Mucosa of rectum (tissue), 2 donors: ENCODE measurements at regions not wholly inside any gene's neighbourhood (a gene's known extent, or its start where the extent isn't known, plus 50 kb on each side); places are given as distances from the start of the nearest gene placed in this dataset.

Experiments
- H3K27ac ChIP-seq, 2 donors: one replicate each; pipeline ENCODE4 v1.7.0; 2013; ENCODE audit warnings: inconsistent platforms in 2 of 2, low read depth in 2 of 2, low read length in 2 of 2
- H3K27me3 ChIP-seq, 2 donors: one replicate each; pipeline ENCODE4 v1.7.0; 2013; ENCODE audit warnings: low read length in 2 of 2; ENCODE audit not compliant: control insufficient read depth in 2 of 2, insufficient read depth in 2 of 2
- H3K36me3 ChIP-seq, 2 donors: one replicate each; pipeline ENCODE4 v1.7.0; 2013; ENCODE audit warnings: low read length in 2 of 2; ENCODE audit not compliant: control insufficient read depth in 2 of 2, insufficient read depth in 2 of 2
- H3K4me1 ChIP-seq, 2 donors: one replicate each; pipeline ENCODE4 v1.7.0; 2013; ENCODE audit warnings: low read length in 2 of 2, mild to moderate bottlenecking in 1 of 2; ENCODE audit not compliant: control insufficient read depth in 2 of 2, insufficient read depth in 2 of 2
- H3K4me3 ChIP-seq, 2 donors: one replicate each; pipeline ENCODE4 v1.7.0; 2013; ENCODE audit warnings: low read length in 2 of 2
- H3K9ac ChIP-seq, 2 donors: one replicate each; pipeline ENCODE4 v1.7.0; 2013; ENCODE audit warnings: low read length in 2 of 2, low read depth in 1 of 2, mild to moderate bottlenecking in 1 of 2
- H3K9me3 ChIP-seq, 2 donors: one replicate each; pipeline ENCODE4 v1.7.0; 2013; ENCODE audit warnings: low read length in 2 of 2; ENCODE audit not compliant: control insufficient read depth in 2 of 2
- donor health status: healthy.
- donor health status: Normal muscosa, but diverticular disease.

DNA sequence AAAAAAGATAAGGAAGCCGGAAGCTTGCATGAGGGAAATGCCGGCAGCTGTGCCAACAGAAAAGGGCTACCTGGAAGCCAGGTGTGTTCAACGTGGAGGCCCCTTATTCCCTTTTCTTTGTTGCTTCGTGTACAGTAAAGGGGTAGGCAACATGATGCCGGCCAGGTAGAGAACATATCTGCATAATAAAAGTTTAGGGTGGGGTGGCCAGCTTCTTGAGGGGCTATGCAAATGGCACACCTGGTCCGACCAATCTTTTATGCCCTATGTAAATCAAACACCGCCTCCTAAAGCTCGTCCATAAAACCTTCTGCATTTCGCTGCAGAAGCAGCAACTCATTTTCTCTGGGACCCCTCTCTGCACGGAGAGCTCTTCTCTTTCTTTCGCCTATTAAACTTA, 911.6 kb downstream of the KCNJ2 start:
- Histone ChIP-seq H3K27ac (no peak overlapping the region), H3K9me3 (no peaks in the 10 kb centered on the region), H3K27me3 (no peaks in the 10 kb centered on the region), H3K4me3 (no peak overlapping the region), H3K9ac (no peak overlapping the region), H3K36me3 (no peaks in the 10 kb centered on the region), H3K4me1 (no peaks in the 10 kb centered on the region)

DNA sequence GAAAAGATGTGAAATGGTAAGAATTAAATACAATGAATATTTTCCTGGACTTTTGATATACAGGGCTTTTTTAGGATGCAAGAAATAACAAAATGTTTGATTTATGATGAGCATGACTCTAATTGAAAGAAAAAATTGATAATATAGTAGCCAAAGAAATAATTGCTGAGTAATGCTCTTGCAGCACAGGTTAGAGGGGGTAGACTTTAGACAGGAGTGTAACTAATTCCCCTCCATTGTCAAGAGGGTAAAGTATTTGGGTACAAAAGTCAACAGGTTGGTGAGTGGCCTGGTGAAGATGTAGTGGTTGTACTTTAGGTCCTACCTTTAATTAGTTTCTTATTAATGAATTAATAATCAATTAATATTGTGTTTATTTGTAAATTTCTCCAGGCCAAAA, 912.3 kb downstream of the KCNJ2 start:
- Histone ChIP-seq H3K27ac (no peak overlapping the region), H3K27me3 (no peaks in the 10 kb centered on the region), H3K9me3 (no peaks in the 10 kb centered on the region), H3K9ac (no peak overlapping the region), H3K36me3 (no peaks in the 10 kb centered on the region), H3K4me3 (no peak overlapping the region), H3K4me1 (no peaks in the 10 kb centered on the region)

DNA sequence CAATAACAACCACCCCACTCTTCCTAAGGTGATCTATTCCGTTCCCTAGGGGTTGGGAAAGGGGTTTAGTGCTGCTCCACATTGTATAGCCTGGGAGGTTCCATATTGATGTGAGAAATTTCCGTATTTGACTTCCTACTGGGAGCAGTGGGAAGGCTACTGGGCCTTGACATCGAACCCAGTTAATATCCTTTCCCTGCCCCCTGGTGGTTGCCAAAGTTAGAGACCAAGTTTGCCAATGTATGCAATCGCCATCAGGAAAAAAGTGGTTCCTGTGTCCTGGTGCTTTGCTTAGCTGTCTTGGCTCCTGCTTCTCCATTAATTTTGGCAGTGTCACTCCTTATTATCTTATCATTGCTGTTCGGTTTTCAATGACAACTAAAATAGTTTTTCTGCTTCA, 914.9 kb downstream of the KCNJ2 start:
- Histone ChIP-seq H3K4me3 (no peak overlapping the region), H3K9me3 (no peaks in the 10 kb centered on the region), H3K27me3 (no peaks in the 10 kb centered on the region)

DNA sequence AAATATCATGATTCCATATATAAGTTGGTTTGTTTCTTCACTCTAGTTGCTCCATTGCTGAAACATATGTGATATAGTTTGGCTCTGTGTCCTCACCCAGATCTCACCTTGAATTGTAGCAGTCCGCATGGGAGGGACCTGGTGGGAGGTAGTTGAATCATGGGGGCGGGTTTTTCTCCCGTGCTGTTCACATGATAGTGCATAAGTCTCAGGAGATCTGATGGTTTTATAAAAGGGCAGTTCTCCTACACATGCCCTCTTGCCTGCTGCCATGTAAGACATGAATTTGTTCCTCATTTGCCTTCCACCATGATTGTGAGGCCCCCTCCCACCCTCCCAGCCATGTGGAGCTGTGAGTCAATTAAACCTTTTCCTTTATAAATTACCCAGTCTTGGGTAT, 915.5 kb downstream of the KCNJ2 start:
- Histone ChIP-seq H3K27ac (no peak overlapping the region), H3K36me3 (no peaks in the 10 kb centered on the region), H3K9ac (no peak overlapping the region), H3K4me1 (no peaks in the 10 kb centered on the region), H3K27me3 (no peaks in the 10 kb centered on the region), H3K9me3 (no peaks in the 10 kb centered on the region), H3K4me3 (no peak overlapping the region)

More for the DNA sequence above, 914.9 kb downstream of the KCNJ2 start:
- Histone ChIP-seq H3K27ac (no peak overlapping the region), H3K9ac (no peak overlapping the region), H3K4me1 (no peaks in the 10 kb centered on the region), H3K36me3 (no peaks in the 10 kb centered on the region)

DNA sequence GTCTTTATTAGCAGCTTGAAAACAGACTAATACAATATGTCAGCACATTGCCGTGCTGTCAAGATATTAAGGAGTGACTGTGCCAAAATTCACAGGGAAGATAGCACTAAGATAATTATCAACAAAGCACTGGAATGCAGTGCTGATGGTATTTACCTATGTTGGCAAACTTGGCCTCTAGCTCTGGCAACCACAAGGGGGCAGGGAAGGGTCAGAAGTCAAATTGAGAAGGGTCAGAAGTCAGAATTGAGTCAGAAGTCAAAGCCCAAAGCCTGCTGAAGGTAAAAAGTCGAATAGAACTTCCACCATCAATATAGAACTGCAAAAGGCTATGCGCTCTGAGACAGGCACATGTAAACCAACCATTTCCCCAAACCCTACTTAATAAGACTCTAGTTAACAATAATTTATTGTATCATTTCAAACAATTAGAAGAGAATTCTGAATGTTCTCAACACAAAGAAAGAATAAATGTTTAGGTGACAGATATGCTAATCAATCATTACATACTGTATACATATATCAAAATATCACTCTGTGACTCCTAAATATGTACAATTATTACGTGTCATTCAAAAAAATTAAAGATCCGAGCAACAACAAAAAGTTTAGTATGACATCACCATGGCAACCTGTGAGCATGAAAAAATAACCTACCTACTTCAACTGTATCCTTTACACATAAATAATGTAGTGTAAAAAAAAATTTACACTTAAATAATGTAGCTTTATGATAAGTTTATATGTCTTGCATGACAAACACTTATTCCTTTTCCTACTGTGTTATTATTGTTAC, 916.1 kb downstream of the KCNJ2 start:
- no peaks in the 10 kb centered on the region for H3K9me3 ChIP-seq
- no peak overlapping the region for H3K27ac ChIP-seq
- no peaks in the 10 kb centered on the region for H3K36me3 ChIP-seq

DNA sequence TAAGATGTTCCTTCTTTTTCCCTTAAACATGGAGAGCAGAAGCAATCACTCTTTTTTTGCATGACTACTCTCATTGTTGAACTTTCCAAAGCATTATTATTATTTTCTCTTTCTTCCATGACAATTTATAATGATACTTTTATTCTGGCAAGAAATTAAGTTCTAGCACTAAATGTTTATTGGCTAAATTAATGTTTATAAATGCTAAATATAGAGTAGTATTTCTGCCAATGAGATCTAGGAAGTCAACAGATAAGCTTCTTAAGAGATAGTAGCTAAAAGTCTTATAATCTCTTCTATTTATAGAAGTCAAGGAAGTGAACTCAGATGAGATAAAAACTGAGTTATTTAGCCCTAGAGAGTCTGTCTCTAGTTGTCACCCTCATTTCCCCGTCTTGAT, 920.1 kb downstream of the KCNJ2 start:
- Histone ChIP-seq H3K27ac (no peak overlapping the region), H3K27me3 (no peaks in the 10 kb centered on the region), H3K4me1 (no peaks in the 10 kb centered on the region), H3K36me3 (no peaks in the 10 kb centered on the region), H3K9me3 (no peaks in the 10 kb centered on the region), H3K9ac (no peak overlapping the region), H3K4me3 (no peak overlapping the region)

More for the DNA sequence above, 916.1 kb downstream of the KCNJ2 start:
- H3K27me3 ChIP-seq, result no peaks in the 10 kb centered on the region
- no peaks in the 10 kb centered on the region for H3K4me1 ChIP-seq
- no peak overlapping the region for H3K4me3 ChIP-seq
- H3K9ac ChIP-seq, result no peak overlapping the region

DNA sequence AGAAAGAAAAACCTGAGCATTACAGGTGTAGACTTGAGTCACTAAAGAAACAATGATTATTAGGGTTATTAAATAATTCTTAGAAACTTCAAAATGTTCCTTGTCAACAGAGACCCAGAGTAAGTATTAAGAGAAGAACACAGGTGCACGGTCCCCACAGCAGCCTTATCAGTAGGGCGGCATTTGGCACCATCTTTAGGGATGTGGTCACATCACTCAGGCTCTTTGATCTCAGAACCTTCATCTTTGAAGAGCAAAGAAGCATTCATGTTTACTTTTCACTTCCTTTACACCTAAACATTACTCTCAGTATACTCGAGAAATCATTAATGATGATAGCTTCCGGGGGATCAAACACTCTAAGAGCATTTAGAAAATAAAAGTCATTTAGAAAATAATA, 928.7 kb downstream of the KCNJ2 start:
- Histone ChIP-seq H3K4me3 (no peak overlapping the region), H3K27me3 (no peaks in the 10 kb centered on the region), H3K27ac (no peak overlapping the region), H3K9ac (no peak overlapping the region), H3K9me3 (no peaks in the 10 kb centered on the region), H3K4me1 (no peaks in the 10 kb centered on the region), H3K36me3 (no peaks in the 10 kb centered on the region)

DNA sequence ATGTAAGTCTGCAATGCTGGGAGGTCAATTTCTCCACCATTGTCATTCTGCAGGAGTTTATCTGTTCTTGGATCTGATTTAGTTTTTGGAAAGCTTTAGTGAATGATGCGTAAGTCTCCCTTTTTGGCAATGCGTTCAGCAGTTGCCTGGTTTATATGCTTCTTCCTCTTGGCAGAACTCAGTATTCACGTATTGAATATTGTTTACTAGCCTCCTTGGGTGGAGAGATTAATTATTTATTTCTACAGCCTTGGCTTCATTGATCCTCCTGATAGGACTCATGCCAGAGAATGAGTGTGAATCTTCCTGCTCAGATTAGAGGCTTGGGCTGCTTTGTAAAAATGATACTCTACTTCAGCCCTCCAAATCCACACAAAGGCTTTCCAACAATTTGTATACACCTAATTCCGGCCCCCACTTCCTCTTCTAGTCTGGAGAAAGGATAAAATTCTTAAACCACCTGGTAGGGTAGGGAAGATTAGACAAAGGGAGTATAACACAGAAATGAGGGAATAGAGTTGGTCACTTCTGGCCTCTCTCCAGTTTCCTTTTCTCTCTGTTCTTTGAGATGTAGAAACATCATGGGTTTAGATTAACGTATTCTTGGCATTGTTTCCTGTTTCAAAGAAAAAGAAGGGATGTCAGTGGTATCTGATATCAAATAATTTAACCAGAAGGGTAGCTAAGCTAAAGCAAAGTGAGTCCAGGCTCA, 929.8 kb downstream of the KCNJ2 start:
- H3K9ac ChIP-seq, result no peak overlapping the region

DNA sequence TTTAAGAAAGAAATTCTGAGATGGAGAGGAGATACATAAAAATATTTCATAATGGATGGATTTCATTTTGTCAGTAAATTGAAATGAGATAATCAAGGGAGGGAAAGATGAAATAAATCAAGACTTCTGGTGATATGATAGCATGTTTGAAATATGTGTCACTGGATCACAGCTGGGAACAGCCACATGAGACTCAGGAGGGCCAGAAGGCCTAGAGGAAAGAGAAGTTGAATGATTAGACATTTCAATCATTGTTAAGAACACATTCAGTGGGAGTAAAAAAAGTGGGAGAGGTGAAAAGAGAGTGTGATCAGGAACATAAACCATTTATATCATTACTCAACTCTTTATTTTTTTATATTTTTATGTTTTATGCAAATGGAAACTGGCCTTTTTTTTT, 933.4 kb downstream of the KCNJ2 start:
- H3K27me3 ChIP-seq, result no peaks in the 10 kb centered on the region

More for the DNA sequence above, 929.8 kb downstream of the KCNJ2 start:
- Histone ChIP-seq H3K4me3 (no peak overlapping the region), H3K9me3 (no peaks in the 10 kb centered on the region), H3K36me3 (no peaks in the 10 kb centered on the region), H3K27ac (no peak overlapping the region), H3K27me3 (no peaks in the 10 kb centered on the region), H3K4me1 (no peaks in the 10 kb centered on the region)

DNA sequence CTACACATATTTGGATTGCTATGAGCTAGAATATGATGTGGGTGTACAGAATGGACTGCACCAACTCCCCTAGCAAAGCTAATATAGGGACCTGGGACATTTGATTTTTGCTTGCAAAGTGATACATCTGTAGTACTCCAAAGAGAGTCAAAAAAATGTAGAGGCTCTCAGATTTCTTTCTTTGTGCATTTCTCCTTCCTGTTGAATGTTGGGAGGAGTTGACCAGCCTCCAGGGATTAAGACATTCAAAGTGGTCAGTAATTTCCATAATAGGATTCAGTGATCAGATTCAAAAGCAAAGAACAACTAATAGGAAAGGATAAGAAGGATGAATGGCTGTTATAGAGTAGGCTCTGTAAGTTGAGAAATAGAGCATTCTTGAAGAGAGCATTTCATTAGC, 934.9 kb downstream of the KCNJ2 start:
- no peaks in the 10 kb centered on the region for H3K4me1 ChIP-seq
- no peak overlapping the region for H3K4me3 ChIP-seq
- no peaks in the 10 kb centered on the region for H3K36me3 ChIP-seq
- no peaks in the 10 kb centered on the region for H3K9me3 ChIP-seq
- no peaks in the 10 kb centered on the region for H3K27me3 ChIP-seq
- H3K27ac ChIP-seq, result no peak overlapping the region
- no peak overlapping the region for H3K9ac ChIP-seq

More for the DNA sequence above, 933.4 kb downstream of the KCNJ2 start:
- Histone ChIP-seq H3K9ac (no peak overlapping the region), H3K36me3 (no peaks in the 10 kb centered on the region), H3K27ac (no peak overlapping the region), H3K9me3 (no peaks in the 10 kb centered on the region), H3K4me3 (no peak overlapping the region), H3K4me1 (no peaks in the 10 kb centered on the region)
